ENCODE measurements at regions not wholly inside any gene's neighbourhood (a gene's known extent, or its start where the extent isn't known, plus 50 kb on each side); places are given as distances from the start of the nearest gene placed in this dataset.

GRCh38 chr10:64508029-64508661 is 986.9 kb downstream of the REEP3 start:
- POLR2A ChIA-PET = no interaction called here
- CTCF ChIA-PET = no interaction called here
- TF ChIP-seq, protein P1, sequence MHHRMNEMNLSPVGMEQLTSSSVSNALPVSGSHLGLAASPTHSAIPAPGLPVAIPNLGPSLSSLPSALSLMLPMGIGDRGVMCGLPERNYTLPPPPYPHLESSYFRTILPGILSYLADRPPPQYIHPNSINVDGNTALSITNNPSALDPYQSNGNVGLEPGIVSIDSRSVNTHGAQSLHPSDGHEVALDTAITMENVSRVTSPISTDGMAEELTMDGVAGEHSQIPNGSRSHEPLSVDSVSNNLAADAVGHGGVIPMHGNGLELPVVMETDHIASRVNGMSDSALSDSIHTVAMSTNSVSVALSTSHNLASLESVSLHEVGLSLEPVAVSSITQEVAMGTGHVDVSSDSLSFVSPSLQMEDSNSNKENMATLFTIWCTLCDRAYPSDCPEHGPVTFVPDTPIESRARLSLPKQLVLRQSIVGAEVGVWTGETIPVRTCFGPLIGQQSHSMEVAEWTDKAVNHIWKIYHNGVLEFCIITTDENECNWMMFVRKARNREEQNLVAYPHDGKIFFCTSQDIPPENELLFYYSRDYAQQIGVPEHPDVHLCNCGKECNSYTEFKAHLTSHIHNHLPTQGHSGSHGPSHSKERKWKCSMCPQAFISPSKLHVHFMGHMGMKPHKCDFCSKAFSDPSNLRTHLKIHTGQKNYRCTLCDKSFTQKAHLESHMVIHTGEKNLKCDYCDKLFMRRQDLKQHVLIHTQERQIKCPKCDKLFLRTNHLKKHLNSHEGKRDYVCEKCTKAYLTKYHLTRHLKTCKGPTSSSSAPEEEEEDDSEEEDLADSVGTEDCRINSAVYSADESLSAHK (tag by site-specific recombination; IDR thresholded peaks at IDR 0.05) = no peak
- TF ChIP-seq ZFHX2 (tag by site-specific recombination; conservative IDR thresholded peaks at IDR 0.05) = no peak
- H3K4me1 ChIP-seq (ENCODE audit: control insufficient read depth, insufficient read depth, low read length) = no peaks in the 10 kb centered on the region
- no peaks in the 10 kb centered on the region for H3K36me3 ChIP-seq (ENCODE audit: control insufficient read depth in 2 of 2, insufficient read depth in 1 of 2, low read length in 2 of 2)
- no peak overlapping the region for H3K27ac ChIP-seq (ENCODE audit: extremely low read depth, low read depth, low read length)
- no peak overlapping the region for H3K4me3 ChIP-seq (ENCODE audit: low read depth, low read length)
- H3K9me3 ChIP-seq (ENCODE audit: control insufficient read depth, insufficient read depth, low read depth, low read length) = no peaks in the 10 kb centered on the region

- H3K9me3 ChIP-seq (ENCODE audit: control insufficient read depth, insufficient read depth, low read depth, low read length) = no peaks in the 10 kb centered on the region
- CTCF ChIA-PET = no interaction called here
- no peak overlapping the region for H3K27ac ChIP-seq (ENCODE audit: extremely low read depth, low read depth, low read length)
- no peaks in the 10 kb centered on the region for H3K36me3 ChIP-seq (ENCODE audit: control insufficient read depth in 2 of 2, insufficient read depth in 1 of 2, low read length in 2 of 2)
- no peak overlapping the region for H3K4me3 ChIP-seq (ENCODE audit: low read depth, low read length)
- TF ChIP-seq ZNF266 (tag by site-specific recombination; IDR thresholded peaks at IDR 0.05; ENCODE audit: low read depth) (no peak), ZNF585B (tag by site-specific recombination; IDR thresholded peaks at IDR 0.05) (no peak), ZNF155 (tag by site-specific recombination; IDR thresholded peaks at IDR 0.05) (no peak), ZNF639 (tag by site-specific recombination; IDR thresholded peaks at IDR 0.05) (no peak), ZNF514 (tag by site-specific recombination; IDR thresholded peaks at IDR 0.05) (no peak), ZNF398 (tag by site-specific recombination; IDR thresholded peaks at IDR 0.05) (no peak), ZNF148 (tag by site-specific recombination; IDR thresholded peaks at IDR 0.05; ENCODE audit: borderline replicate concordance) (no peak), ZNF248 (tag by site-specific recombination; IDR thresholded peaks at IDR 0.05) (no peak), SCRT1 (tag by site-specific recombination; IDR thresholded peaks at IDR 0.05; ENCODE audit: borderline replicate concordance) (no peak), SP7 (tag by site-specific recombination; IDR thresholded peaks at IDR 0.05) (no peak), ZSCAN30 (tag by site-specific recombination; IDR thresholded peaks at IDR 0.05) (no peak), BCL11A (tag by site-specific recombination; IDR thresholded peaks at IDR 0.05; ENCODE audit: low read depth) (no peak), ZNF510 (tag by site-specific recombination; IDR thresholded peaks at IDR 0.05; ENCODE audit: insufficient replicate concordance) (no peak), ZNF302 (tag by site-specific recombination; IDR thresholded peaks at IDR 0.05; ENCODE audit: low read depth) (no peak), ZFP3 (tag by site-specific recombination; IDR thresholded peaks at IDR 0.05; ENCODE audit: low read depth) (no peak), ZNF768 (tag by site-specific recombination; IDR thresholded peaks at IDR 0.05) (no peak), FEZF1 (tag by site-specific recombination; IDR thresholded peaks at IDR 0.05) (no peak), ZNF488 (tag by site-specific recombination; IDR thresholded peaks at IDR 0.05) (no peak)
- H3K4me1 ChIP-seq (ENCODE audit: control insufficient read depth, insufficient read depth, low read length) = no peaks in the 10 kb centered on the region
- POLR2A ChIA-PET = no interaction called here
Observed at GRCh38 chr10:64515970-64516699, 994.9 kb downstream of the REEP3 start.
